H1 (cell line): ENCODE measurements at regions not wholly inside any gene's neighbourhood (a gene's known extent, or its start where the extent isn't known, plus 50 kb on each side); places are given as distances from the start of the nearest gene placed in this dataset.

Source experiments
- CTCF ChIA-PET: fragments of 300-600 bp; sonication (Branson Sonifier 250); formaldehyde crosslinking; loops from one replicate; lab custom pipeline; 2021; ENCODE audit not compliant: partially characterized antibody; lab: Charles Lee
- POLR2A ChIA-PET: fragments of 300-600 bp; sonication (Branson Sonifier 250); formaldehyde crosslinking; loops from one replicate; lab custom pipeline; 2021; ENCODE audit warnings: inconsistent platforms; ENCODE audit not compliant: partially characterized antibody; lab: Charles Lee
- DNase-seq, 2 experiments: peaks; one replicate each; pipeline versions ENCODE4 v3.0.0 to v3.0.0-alpha.2; 2010 to 2022; ENCODE audit warnings: low spot score in 2 of 2, low read depth in 1 of 2, mixed read lengths in 1 of 2
- FAIRE-seq: peaks from 2 replicates; lab custom pipeline; 2011; peaks lifted over from hg19 to GRCh38; lab: Jason Lieb, UNC
- H2AFZ ChIP-seq: 2 replicates; pipeline ENCODE4 v1.8.1; 2012; ENCODE audit warnings: low read length, inconsistent platforms
- H2AK5ac ChIP-seq: 2 replicates; pipeline ENCODE4 v1.6.1; 2013; ENCODE audit warnings: low read depth, low read length
- H2BK120ac ChIP-seq: replicated peaks from 2 replicates; pipeline ENCODE3; 2013; ENCODE audit warnings: low read depth, low read length, inconsistent platforms
- H2BK12ac ChIP-seq: 2 replicates; pipeline ENCODE4 v1.6.1; 2013; ENCODE audit warnings: low read depth, low read length
- H2BK15ac ChIP-seq: 2 replicates; pipeline ENCODE4 v1.6.1; 2013; ENCODE audit warnings: low read length
- H2BK20ac ChIP-seq: 2 replicates; pipeline ENCODE4 v1.6.1; 2013; ENCODE audit warnings: low read length
- H2BK5ac ChIP-seq: 2 replicates; pipeline ENCODE4 v1.6.1; 2013; ENCODE audit warnings: low read depth, low read length
- H3K14ac ChIP-seq: 2 replicates; pipeline ENCODE4 v1.6.1; 2013; ENCODE audit warnings: inconsistent platforms; ENCODE audit not compliant: insufficient read length
- H3K18ac ChIP-seq: 2 replicates; pipeline ENCODE4 v1.6.1; 2013; ENCODE audit warnings: low read length; ENCODE audit errors: extremely low read depth
- H3K23ac ChIP-seq: 2 replicates; pipeline ENCODE4 v1.6.1; 2013; ENCODE audit warnings: inconsistent platforms; ENCODE audit not compliant: insufficient read length
- H3K23me2 ChIP-seq: 2 replicates; pipeline ENCODE4 v1.6.1; 2013; ENCODE audit warnings: low read depth, low read length
- H3K27ac ChIP-seq: 2 replicates; pipeline ENCODE4 v1.6.1; 2011; ENCODE audit warnings: low read depth, low read length, inconsistent platforms
- H3K27me3 ChIP-seq, 4 experiments: replicated peaks in 1 of 4; 1 replicate in 1 of 4; 2 replicates in 3 of 4; pipeline versions ENCODE4 v1.6.1 to v1.8.1; 2011 to 2013; ENCODE audit warnings: low read length in 3 of 4, mild to moderate bottlenecking in 3 of 4, inconsistent platforms in 2 of 4, mixed read lengths in 2 of 4, moderate library complexity in 1 of 4; ENCODE audit not compliant: control insufficient read depth in 3 of 4, insufficient read depth in 3 of 4; ENCODE audit errors: extremely low read depth in 1 of 4
- H3K36me3 ChIP-seq, 4 experiments: 2 replicates each; pipeline versions ENCODE4 v1.6.1 to v1.8.1; 2011 to 2013; ENCODE audit warnings: mild to moderate bottlenecking in 4 of 4, low read length in 3 of 4, moderate library complexity in 2 of 4, control low read depth in 1 of 4, inconsistent platforms in 1 of 4; ENCODE audit not compliant: insufficient read depth in 4 of 4, control insufficient read depth in 2 of 4
- H3K4ac ChIP-seq: replicated peaks from 2 replicates; pipeline ENCODE3; 2013; ENCODE audit warnings: low read length, low read depth, mixed read lengths, inconsistent platforms; ENCODE audit not compliant: insufficient read length
- H3K4me1 ChIP-seq, 4 experiments: replicated peaks in 1 of 4; 1 replicate in 1 of 4; 2 replicates in 3 of 4; pipeline versions ENCODE4 v1.6.1 to v1.8.1; 2011 to 2013; ENCODE audit warnings: low read length in 3 of 4, inconsistent platforms in 2 of 4, mixed read lengths in 1 of 4; ENCODE audit not compliant: insufficient read depth in 4 of 4, control insufficient read depth in 3 of 4
- H3K4me2 ChIP-seq, 2 experiments: 2 replicates each; pipeline versions ENCODE4 v1.6.1 to v1.8.1; 2011 to 2013; ENCODE audit warnings: low read depth in 2 of 2, low read length in 2 of 2, control low read depth in 1 of 2, inconsistent platforms in 1 of 2, mild to moderate bottlenecking in 1 of 2; ENCODE audit not compliant: insufficient read depth in 1 of 2
- H3K4me3 ChIP-seq, 4 experiments: fragments of 200-600, 300-600 bp in 1 of 4; sonication (generic), shearing (Covaris generic), sonication (Bioruptor Twin) in 1 of 4; 2 replicates each; pipeline versions ENCODE4 v1.5.1 to v1.8.1; 2011 to 2016; ENCODE audit warnings: low read length in 4 of 4, low read depth in 3 of 4, control low read depth in 2 of 4, inconsistent platforms in 2 of 4, mild to moderate bottlenecking in 2 of 4, mixed read lengths in 1 of 4, moderate library complexity in 1 of 4; ENCODE audit not compliant: insufficient read depth in 2 of 4; ENCODE audit errors: extremely low read depth in 1 of 4
- H3K56ac ChIP-seq: replicated peaks from 2 replicates; pipeline ENCODE3; 2013; ENCODE audit warnings: low read depth, mild to moderate bottlenecking, mixed read lengths, low read length, inconsistent platforms; ENCODE audit not compliant: insufficient read length
- H3K79me1 ChIP-seq: 2 replicates; pipeline ENCODE4 v1.6.1; 2013; ENCODE audit warnings: low read depth, low read length, control low read depth
- H3K79me2 ChIP-seq, 2 experiments: 2 replicates each; pipeline versions ENCODE4 v1.6.1 to v1.8.1; 2012 to 2013; ENCODE audit warnings: low read length in 2 of 2, mild to moderate bottlenecking in 2 of 2, inconsistent platforms in 1 of 2; ENCODE audit not compliant: insufficient read depth in 2 of 2, control insufficient read depth in 1 of 2
- H3K9ac ChIP-seq, 4 experiments: replicated peaks in 1 of 4; 1 replicate in 1 of 4; 2 replicates in 3 of 4; pipeline versions ENCODE4 v1.6.1 to v1.8.1; 2011 to 2013; ENCODE audit warnings: low read depth in 3 of 4, low read length in 3 of 4, control low read depth in 2 of 4, mild to moderate bottlenecking in 2 of 4, moderate library complexity in 2 of 4, inconsistent platforms in 1 of 4; ENCODE audit errors: extremely low read depth in 1 of 4
- H3K9me3 ChIP-seq, 2 experiments: 2 replicates each; pipeline versions ENCODE4 v1.6.1 to v1.8.1; 2012 to 2013; ENCODE audit warnings: mild to moderate bottlenecking in 2 of 2, moderate library complexity in 2 of 2, control low read depth in 1 of 2, inconsistent platforms in 1 of 2, low read depth in 1 of 2, low read length in 1 of 2, mixed read lengths in 1 of 2; ENCODE audit not compliant: insufficient read depth in 2 of 2
- H4K20me1 ChIP-seq, 2 experiments: replicated peaks in 1 of 2; 2 replicates each; pipeline versions ENCODE3 to v1.8.1; 2011 to 2013; ENCODE audit warnings: inconsistent platforms in 2 of 2, low read length in 2 of 2, mild to moderate bottlenecking in 1 of 2; ENCODE audit not compliant: insufficient read depth in 2 of 2, control insufficient read depth in 1 of 2
- H4K5ac ChIP-seq: 2 replicates; pipeline ENCODE4 v1.6.1; 2013; ENCODE audit warnings: low read length, low read depth, mixed read lengths, inconsistent platforms; ENCODE audit not compliant: insufficient read length
- H4K8ac ChIP-seq: 2 replicates; pipeline ENCODE4 v1.8.0; 2013; ENCODE audit warnings: mild to moderate bottlenecking, moderate library complexity, low read length, inconsistent platforms; ENCODE audit not compliant: insufficient read depth; ENCODE audit errors: extremely low read depth
- H4K91ac ChIP-seq: replicated peaks from 2 replicates; pipeline ENCODE3; 2013; ENCODE audit warnings: low read length, mixed read lengths, inconsistent platforms; ENCODE audit not compliant: insufficient read length
- BCL11A ChIP-seq, 2 experiments: IDR thresholded peaks; one replicate each; pipeline ENCODE4 v1.6.1; 2011; ENCODE audit warnings: low read depth in 2 of 2, low read length in 2 of 2, mild to moderate bottlenecking in 2 of 2
- CHD2 ChIP-seq: IDR thresholded peaks from 2 replicates; pipeline ENCODE4 v1.6.1; 2012; ENCODE audit warnings: low read length, improper control_type of control experiment
- CREB1 ChIP-seq: IDR thresholded peaks from 2 replicates; pipeline ENCODE4 v1.6.1; 2012; ENCODE audit warnings: inconsistent platforms
- CTBP2 ChIP-seq: IDR thresholded peaks from 2 replicates; pipeline ENCODE4 v1.7.0; 2011; ENCODE audit warnings: borderline replicate concordance, mild to moderate bottlenecking, moderate library complexity, mixed read lengths, low read length; ENCODE audit not compliant: insufficient read depth, insufficient read length
- JUN ChIP-seq: IDR thresholded peaks from 2 replicates; pipeline ENCODE4 v1.6.1; 2011; ENCODE audit warnings: low read depth, mild to moderate bottlenecking, improper control_type of control experiment, low read length
- KDM4A ChIP-seq: IDR thresholded peaks from one replicate; pipeline ENCODE4 v1.7.1; 2012; ENCODE audit warnings: low read depth, mild to moderate bottlenecking, moderate library complexity, low read length, inconsistent platforms; ENCODE audit not compliant: severe bottlenecking
- POLR2A ChIP-seq, 2 experiments: IDR thresholded peaks; 1 replicate in 1 of 2; 2 replicates in 1 of 2; pipeline ENCODE4 v1.6.1; 2011; ENCODE audit warnings: low read depth in 2 of 2, low read length in 2 of 2, mild to moderate bottlenecking in 2 of 2; ENCODE audit errors: control extremely low read depth in 1 of 2
- RNF2 ChIP-seq: fragments of 200-900, 300-1000 bp; sonication (generic); IDR thresholded peaks from 2 replicates; pipeline ENCODE4 v1.7.1; 2016; ENCODE audit warnings: borderline replicate concordance, low read depth, mild to moderate bottlenecking, antibody characterized with exemption, low read length; ENCODE audit not compliant: poor library complexity, severe bottlenecking; ENCODE audit errors: missing control alignments
- SIRT6 ChIP-seq: IDR thresholded peaks from one replicate; pipeline ENCODE4 v1.7.1; 2012; ENCODE audit warnings: low read length, inconsistent platforms
- SIX5 ChIP-seq: IDR thresholded peaks from 2 replicates; pipeline ENCODE4 v1.6.1; 2011; ENCODE audit warnings: mild to moderate bottlenecking, low read depth, low read length
- SP4 ChIP-seq: IDR thresholded peaks from 2 replicates; pipeline ENCODE4 v1.6.1; 2012; ENCODE audit warnings: low read length, inconsistent platforms
- TAF1 ChIP-seq: IDR thresholded peaks from 2 replicates; pipeline ENCODE4 v1.6.1; 2011; ENCODE audit warnings: mild to moderate bottlenecking, low read depth, low read length
- TBP ChIP-seq: IDR thresholded peaks from 2 replicates; pipeline ENCODE4 v1.6.1; 2011; ENCODE audit warnings: low read depth, low read length, improper control_type of control experiment
- WGBS, 2 experiments: shearing (Covaris generic) in 1 of 2; methylation state at CpG; one replicate each; pipeline versions ENCODE4 v1.1.6 to v1.1.7; 2013 to 2015; ENCODE audit warnings: low lambda C conversion rate in 2 of 2, mixed read lengths in 2 of 2, inconsistent platforms in 1 of 2, low coverage in 1 of 2, missing lambda C conversion rate in 1 of 2; ENCODE audit not compliant: insufficient replicate concordance in 2 of 2, insufficient coverage in 1 of 2, insufficient read length in 1 of 2; ENCODE audit errors: extremely low coverage in 1 of 2, missing lambda C conversion rate in 1 of 2; 5-methylcytosine and 5-hydroxymethylcytosine counted together

- Histone ChIP-seq H2AFZ (no peak overlapping the region), H3K23ac (no peak overlapping the region), H3K56ac (no peak overlapping the region), H2BK5ac (no peak overlapping the region), H3K9ac (no peak overlapping the region), H4K20me1 (no peaks in the 10 kb centered on the region), H3K14ac (no peak overlapping the region), H2BK15ac (no peak overlapping the region), H2AK5ac (no peak overlapping the region), H3K4me3 (no peak overlapping the region), H2BK12ac (no peak overlapping the region), H3K4me2 (no peak overlapping the region), H3K27ac (no peak overlapping the region), H3K18ac (no peak overlapping the region), H4K5ac (no peak overlapping the region), H3K23me2 (no peaks in the 10 kb centered on the region), H3K79me1 (no peaks in the 10 kb centered on the region), H2BK20ac (no peak overlapping the region), H3K36me3 (no peaks in the 10 kb centered on the region), H4K8ac (no peak overlapping the region), H3K4ac (no peak overlapping the region), H3K9me3 (no peaks in the 10 kb centered on the region), H2BK120ac (no peak overlapping the region), H3K79me2 (no peaks in the 10 kb centered on the region), H4K91ac (no peak overlapping the region), H3K27me3 (no peaks in the 10 kb centered on the region), H3K4me1 (peaks cover 0 to 1% (median 0%) of the 10 kb centered on the region in 4 experiments; a peak in 1 of 7 replicates)
- no peak for TF ChIP-seq CTBP2
- no peak for TF ChIP-seq CHD2
- TF ChIP-seq SP4: no peak
- TF ChIP-seq TAF1: no peak
- no peak for TF ChIP-seq TBP
- no peak for TF ChIP-seq RNF2
- TF ChIP-seq SIRT6: no peak
- TF ChIP-seq CREB1: no peak
- TF ChIP-seq SIX5: no peak
- no peak for TF ChIP-seq JUN
- TF ChIP-seq BCL11A (IDR thresholded peaks at IDR 0.05; ENCODE audit: low read depth in 2 of 2, low read length in 2 of 2): no peak
- no peak for TF ChIP-seq POLR2A (IDR thresholded peaks at IDR 0.05; ENCODE audit: control extremely low read depth in 1 of 2, low read depth in 2 of 2, low read length in 2 of 2)
- TF ChIP-seq KDM4A: no peak
- no peak for DNase-seq
- POLR2A ChIA-PET: no interaction called here
- 94% methylated on average over 3 of the region's 3 CpGs; no CpG with 5 or more reads in 1 of the 2 experiments for WGBS, 2 experiments
- FAIRE-seq: no peak
- CTCF ChIA-PET: interaction anchor here (0.8 to 1.0 kb wide), 3 partner anchors 44 to 238 kb away, joined by 3 to 5 read pairs (median 3); no protein-coding TSS in a partner anchor
These were observed 1758.1 kb downstream of the MAT2B start for GRCh38 chr5:165263536-165263935.
